ENCODE measurements at regions not wholly inside any gene's neighbourhood (a gene's known extent, or its start where the extent isn't known, plus 50 kb on each side); places are given as distances from the start of the nearest gene placed in this dataset.

- TF ChIP-seq CTCF (IDR thresholded peaks at IDR 0.05), result no peak
- H3K27ac Mint-ChIP-seq (ENCODE audit: unreplicated experiment), result no peak overlapping the region
- H3K4me3 Mint-ChIP-seq (ENCODE audit: unreplicated experiment), result no peak overlapping the region
- H3K36me3 Mint-ChIP-seq (ENCODE audit: unreplicated experiment), result peaks cover 4% of the 10 kb centered on the region
- H3K9me3 Mint-ChIP-seq (ENCODE audit: unreplicated experiment), result no peaks in the 10 kb centered on the region
- H3K4me1 Mint-ChIP-seq (ENCODE audit: unreplicated experiment), result peaks cover 6% of the 10 kb centered on the region
- DNase-seq (ENCODE audit: extremely low spot score, unreplicated experiment), result no peak
- no peaks in the 10 kb centered on the region for H3K27me3 Mint-ChIP-seq (ENCODE audit: unreplicated experiment)
Measured at GRCh38 chr2:196407675-196408264, 231.7 kb upstream of the CCDC150 start.

GRCh38 chr2:196409376-196409775 lies 230.1 kb upstream of the CCDC150 start:
- peaks cover 18% of the 10 kb centered on the region for H3K4me1 Mint-ChIP-seq (ENCODE audit: unreplicated experiment)
- H3K4me3 Mint-ChIP-seq (ENCODE audit: unreplicated experiment), result no peak overlapping the region
- DNase-seq (ENCODE audit: extremely low spot score, unreplicated experiment), result no peak
- TF ChIP-seq CTCF (IDR thresholded peaks at IDR 0.05), result no peak
- peaks cover 4% of the 10 kb centered on the region for H3K36me3 Mint-ChIP-seq (ENCODE audit: unreplicated experiment)
- no peaks in the 10 kb centered on the region for H3K9me3 Mint-ChIP-seq (ENCODE audit: unreplicated experiment)
- H3K27ac Mint-ChIP-seq (ENCODE audit: unreplicated experiment), result no peak overlapping the region
- no peaks in the 10 kb centered on the region for H3K27me3 Mint-ChIP-seq (ENCODE audit: unreplicated experiment)

- TF ChIP-seq CTCF (IDR thresholded peaks at IDR 0.05), result no peak
- H3K27ac Mint-ChIP-seq (ENCODE audit: unreplicated experiment), result no peak overlapping the region
- no peaks in the 10 kb centered on the region for H3K27me3 Mint-ChIP-seq (ENCODE audit: unreplicated experiment)
- H3K36me3 Mint-ChIP-seq (ENCODE audit: unreplicated experiment), result peaks cover 5% of the 10 kb centered on the region
- DNase-seq (ENCODE audit: extremely low spot score, unreplicated experiment), result no peak
- peaks cover 22% of the 10 kb centered on the region for H3K4me1 Mint-ChIP-seq (ENCODE audit: unreplicated experiment)
- H3K9me3 Mint-ChIP-seq (ENCODE audit: unreplicated experiment), result no peaks in the 10 kb centered on the region
- H3K4me3 Mint-ChIP-seq (ENCODE audit: unreplicated experiment), result no peak overlapping the region
Measured at GRCh38 chr2:196410008-196410407, 229.5 kb upstream of the CCDC150 start.

GRCh38 chr2:196413821-196414274 lies 225.7 kb upstream of the CCDC150 start:
- H3K4me1 Mint-ChIP-seq (ENCODE audit: unreplicated experiment), result peaks cover 35% of the 10 kb centered on the region
- peaks cover 7% of the 10 kb centered on the region for H3K36me3 Mint-ChIP-seq (ENCODE audit: unreplicated experiment)
- H3K9me3 Mint-ChIP-seq (ENCODE audit: unreplicated experiment), result no peaks in the 10 kb centered on the region
- H3K27me3 Mint-ChIP-seq (ENCODE audit: unreplicated experiment), result no peaks in the 10 kb centered on the region
- H3K4me3 Mint-ChIP-seq (ENCODE audit: unreplicated experiment), result peak overlapping the region; percentile 24
- TF ChIP-seq CTCF (IDR thresholded peaks at IDR 0.05), result no peak
- peak overlapping the region; percentile 87 for H3K27ac Mint-ChIP-seq (ENCODE audit: unreplicated experiment)
- no peak for DNase-seq (ENCODE audit: extremely low spot score, unreplicated experiment)

- Mint-ChIP-seq H3K4me3 (ENCODE audit: unreplicated experiment) (no peak overlapping the region), H3K4me1 (ENCODE audit: unreplicated experiment) (peaks cover 39% of the 10 kb centered on the region), H3K36me3 (ENCODE audit: unreplicated experiment) (peaks cover 7% of the 10 kb centered on the region), H3K27me3 (ENCODE audit: unreplicated experiment) (no peaks in the 10 kb centered on the region), H3K27ac (ENCODE audit: unreplicated experiment) (no peak overlapping the region), H3K9me3 (ENCODE audit: unreplicated experiment) (no peaks in the 10 kb centered on the region)
- DNase-seq (ENCODE audit: extremely low spot score, unreplicated experiment), result no peak
- TF ChIP-seq CTCF (IDR thresholded peaks at IDR 0.05), result no peak
Measured at GRCh38 chr2:196415384-196415783, 224.1 kb upstream of the CCDC150 start.
